ENCODE measurements at regions not wholly inside any gene's neighbourhood (a gene's known extent, or its start where the extent isn't known, plus 50 kb on each side); places are given as distances from the start of the nearest gene placed in this dataset.
"Not testable (repeated sequence)": the region's sequence is repeated elsewhere in the genome, so short reads cannot be mapped to it uniquely, and the experiment has no call there.

- DNase-seq (ENCODE audit: low spot score), result no peak
Measured at GRCh38 chrX:114006664-114007063, 577.2 kb upstream of the HTR2C start.

GRCh38 chrX:113996781-113997180 is 587.1 kb upstream of the HTR2C start:
- no peak for DNase-seq (ENCODE audit: low spot score)

GRCh38 chrX:113991720-113992119 is 592.2 kb upstream of the HTR2C start:
- not testable (repeated sequence) for DNase-seq (ENCODE audit: low spot score)

GRCh38 chrX:113990669-113991068 is 593.2 kb upstream of the HTR2C start:
- not testable (repeated sequence) for DNase-seq (ENCODE audit: low spot score)

GRCh38 chrX:113988315-113988935 is 595.5 kb upstream of the HTR2C start:
- DNase-seq (ENCODE audit: low spot score), result not testable (repeated sequence)

- DNase-seq (ENCODE audit: low spot score), result no peak
Measured at GRCh38 chrX:113986427-113986826, 597.5 kb upstream of the HTR2C start.

- DNase-seq (ENCODE audit: low spot score), result no peak
Measured at GRCh38 chrX:113982766-113983165, 601.1 kb upstream of the HTR2C start.

GRCh38 chrX:113980953-113981352 is 602.9 kb upstream of the HTR2C start:
- DNase-seq (ENCODE audit: low spot score), result no peak

- no peak for DNase-seq (ENCODE audit: low spot score)
Measured at GRCh38 chrX:113977887-113978286, 606.0 kb upstream of the HTR2C start.

GRCh38 chrX:113975441-113975840 is 608.4 kb upstream of the HTR2C start:
- no peak for DNase-seq (ENCODE audit: low spot score)

- no peak for DNase-seq (ENCODE audit: low spot score)
Measured at GRCh38 chrX:113974881-113975280, 609.0 kb upstream of the HTR2C start.

- DNase-seq (ENCODE audit: low spot score), result no peak
Measured at GRCh38 chrX:113973706-113974105, 610.2 kb upstream of the HTR2C start.

- no peak for DNase-seq (ENCODE audit: low spot score)
Measured at GRCh38 chrX:113966791-113967190, 617.1 kb upstream of the HTR2C start.

- DNase-seq (ENCODE audit: low spot score), result no peak
Measured at GRCh38 chrX:113962343-113962742, 621.5 kb upstream of the HTR2C start.

- DNase-seq (ENCODE audit: low spot score), result no peak
Measured at GRCh38 chrX:113959912-113960626, 623.8 kb upstream of the HTR2C start.

- no peak for DNase-seq (ENCODE audit: low spot score)
Measured at GRCh38 chrX:113956936-113957335, 627.0 kb upstream of the HTR2C start.

GRCh38 chrX:113954297-113954696 is 629.6 kb upstream of the HTR2C start:
- DNase-seq (ENCODE audit: low spot score), result no peak

- DNase-seq (ENCODE audit: low spot score), result no peak
Measured at GRCh38 chrX:113950081-113950678, 633.7 kb upstream of the HTR2C start.

GRCh38 chrX:113947548-113947947 is 636.3 kb upstream of the HTR2C start:
- no peak for DNase-seq (ENCODE audit: low spot score)

- no peak for DNase-seq (ENCODE audit: low spot score)
Measured at GRCh38 chrX:113935518-113935917, 648.4 kb upstream of the HTR2C start.

- DNase-seq (ENCODE audit: low spot score), result no peak
Measured at GRCh38 chrX:113933931-113934330, 650.0 kb upstream of the HTR2C start.

- DNase-seq (ENCODE audit: low spot score), result no peak
Measured at GRCh38 chrX:113929004-113929403, 654.9 kb upstream of the HTR2C start.

GRCh38 chrX:113920661-113921060 is 663.2 kb upstream of the HTR2C start:
- no peak for DNase-seq (ENCODE audit: low spot score)
